ENCODE measurements at regions not wholly inside any gene's neighbourhood (a gene's known extent, or its start where the extent isn't known, plus 50 kb on each side); places are given as distances from the start of the nearest gene placed in this dataset.

DNA sequence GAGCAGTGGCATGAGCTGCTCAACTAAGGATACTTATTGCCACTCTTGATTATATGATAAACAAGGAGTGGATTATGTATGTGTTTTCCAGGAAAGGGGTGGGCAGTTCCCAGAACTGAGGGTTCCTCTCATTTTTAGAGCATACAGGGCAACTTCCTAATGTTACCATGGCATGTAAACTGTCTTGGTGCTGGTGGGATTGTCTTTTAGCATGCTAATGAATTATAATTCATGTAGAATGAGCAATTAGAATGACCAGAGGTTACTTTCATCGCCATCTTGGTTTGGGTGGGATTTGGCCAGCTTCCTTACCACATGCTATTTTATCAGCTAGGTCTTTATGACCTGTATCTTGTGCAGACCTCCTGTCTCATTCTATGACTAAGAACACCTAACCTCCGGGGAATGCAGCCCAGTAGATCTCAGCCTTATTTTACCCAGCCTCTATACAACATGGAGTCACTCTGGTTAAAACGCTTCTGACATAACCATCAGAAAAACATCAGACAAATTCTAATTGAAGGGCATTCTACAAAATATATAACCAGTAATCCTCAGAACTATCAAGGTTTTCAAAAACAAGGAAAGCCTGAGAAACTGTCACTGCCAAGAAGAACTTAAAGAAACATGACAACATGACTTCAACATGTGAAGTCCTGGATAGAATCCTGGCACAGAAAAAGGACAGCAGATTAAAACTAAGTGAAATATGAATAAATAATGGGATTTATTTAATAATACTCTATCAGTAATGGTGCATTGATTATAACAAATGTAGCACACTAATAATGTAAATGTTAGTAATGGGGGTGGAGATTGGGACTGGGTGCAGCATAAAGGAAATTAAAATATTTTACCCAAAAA lies 365.0 kb downstream of the SEMA3D start:
- TF ChIP-seq, protein P1, sequence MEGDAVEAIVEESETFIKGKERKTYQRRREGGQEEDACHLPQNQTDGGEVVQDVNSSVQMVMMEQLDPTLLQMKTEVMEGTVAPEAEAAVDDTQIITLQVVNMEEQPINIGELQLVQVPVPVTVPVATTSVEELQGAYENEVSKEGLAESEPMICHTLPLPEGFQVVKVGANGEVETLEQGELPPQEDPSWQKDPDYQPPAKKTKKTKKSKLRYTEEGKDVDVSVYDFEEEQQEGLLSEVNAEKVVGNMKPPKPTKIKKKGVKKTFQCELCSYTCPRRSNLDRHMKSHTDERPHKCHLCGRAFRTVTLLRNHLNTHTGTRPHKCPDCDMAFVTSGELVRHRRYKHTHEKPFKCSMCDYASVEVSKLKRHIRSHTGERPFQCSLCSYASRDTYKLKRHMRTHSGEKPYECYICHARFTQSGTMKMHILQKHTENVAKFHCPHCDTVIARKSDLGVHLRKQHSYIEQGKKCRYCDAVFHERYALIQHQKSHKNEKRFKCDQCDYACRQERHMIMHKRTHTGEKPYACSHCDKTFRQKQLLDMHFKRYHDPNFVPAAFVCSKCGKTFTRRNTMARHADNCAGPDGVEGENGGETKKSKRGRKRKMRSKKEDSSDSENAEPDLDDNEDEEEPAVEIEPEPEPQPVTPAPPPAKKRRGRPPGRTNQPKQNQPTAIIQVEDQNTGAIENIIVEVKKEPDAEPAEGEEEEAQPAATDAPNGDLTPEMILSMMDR (IDR thresholded peaks at IDR 0.05) = no peak
- TF ChIP-seq SIN3A (IDR thresholded peaks at IDR 0.05; ENCODE audit: borderline replicate concordance, insufficient read depth, low read depth, low read length) = no peak
- TF ChIP-seq TCF7L2 (IDR thresholded peaks at IDR 0.05; ENCODE audit: low read depth, low read length) = no peak
- TF ChIP-seq, protein P2, sequence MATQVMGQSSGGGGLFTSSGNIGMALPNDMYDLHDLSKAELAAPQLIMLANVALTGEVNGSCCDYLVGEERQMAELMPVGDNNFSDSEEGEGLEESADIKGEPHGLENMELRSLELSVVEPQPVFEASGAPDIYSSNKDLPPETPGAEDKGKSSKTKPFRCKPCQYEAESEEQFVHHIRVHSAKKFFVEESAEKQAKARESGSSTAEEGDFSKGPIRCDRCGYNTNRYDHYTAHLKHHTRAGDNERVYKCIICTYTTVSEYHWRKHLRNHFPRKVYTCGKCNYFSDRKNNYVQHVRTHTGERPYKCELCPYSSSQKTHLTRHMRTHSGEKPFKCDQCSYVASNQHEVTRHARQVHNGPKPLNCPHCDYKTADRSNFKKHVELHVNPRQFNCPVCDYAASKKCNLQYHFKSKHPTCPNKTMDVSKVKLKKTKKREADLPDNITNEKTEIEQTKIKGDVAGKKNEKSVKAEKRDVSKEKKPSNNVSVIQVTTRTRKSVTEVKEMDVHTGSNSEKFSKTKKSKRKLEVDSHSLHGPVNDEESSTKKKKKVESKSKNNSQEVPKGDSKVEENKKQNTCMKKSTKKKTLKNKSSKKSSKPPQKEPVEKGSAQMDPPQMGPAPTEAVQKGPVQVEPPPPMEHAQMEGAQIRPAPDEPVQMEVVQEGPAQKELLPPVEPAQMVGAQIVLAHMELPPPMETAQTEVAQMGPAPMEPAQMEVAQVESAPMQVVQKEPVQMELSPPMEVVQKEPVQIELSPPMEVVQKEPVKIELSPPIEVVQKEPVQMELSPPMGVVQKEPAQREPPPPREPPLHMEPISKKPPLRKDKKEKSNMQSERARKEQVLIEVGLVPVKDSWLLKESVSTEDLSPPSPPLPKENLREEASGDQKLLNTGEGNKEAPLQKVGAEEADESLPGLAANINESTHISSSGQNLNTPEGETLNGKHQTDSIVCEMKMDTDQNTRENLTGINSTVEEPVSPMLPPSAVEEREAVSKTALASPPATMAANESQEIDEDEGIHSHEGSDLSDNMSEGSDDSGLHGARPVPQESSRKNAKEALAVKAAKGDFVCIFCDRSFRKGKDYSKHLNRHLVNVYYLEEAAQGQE (IDR thresholded peaks at IDR 0.05; ENCODE audit: insufficient read depth in 1 of 2, low read depth in 2 of 2, low read length in 1 of 2) = no peak
- TF ChIP-seq POLR2AphosphoS5 (IDR thresholded peaks at IDR 0.05; ENCODE audit: low read depth, low read length) = no peak
